HG03196 (cell line): ENCODE measurements at regions not wholly inside any gene's neighbourhood (a gene's known extent, or its start where the extent isn't known, plus 50 kb on each side); places are given as distances from the start of the nearest gene placed in this dataset.

Experiments used
- ATAC-seq: cut with Tn5 transposase; IDR thresholded peaks from one replicate; pipeline ENCODE4 v1.9.1; 2021; ENCODE audit not compliant: unreplicated experiment

DNA sequence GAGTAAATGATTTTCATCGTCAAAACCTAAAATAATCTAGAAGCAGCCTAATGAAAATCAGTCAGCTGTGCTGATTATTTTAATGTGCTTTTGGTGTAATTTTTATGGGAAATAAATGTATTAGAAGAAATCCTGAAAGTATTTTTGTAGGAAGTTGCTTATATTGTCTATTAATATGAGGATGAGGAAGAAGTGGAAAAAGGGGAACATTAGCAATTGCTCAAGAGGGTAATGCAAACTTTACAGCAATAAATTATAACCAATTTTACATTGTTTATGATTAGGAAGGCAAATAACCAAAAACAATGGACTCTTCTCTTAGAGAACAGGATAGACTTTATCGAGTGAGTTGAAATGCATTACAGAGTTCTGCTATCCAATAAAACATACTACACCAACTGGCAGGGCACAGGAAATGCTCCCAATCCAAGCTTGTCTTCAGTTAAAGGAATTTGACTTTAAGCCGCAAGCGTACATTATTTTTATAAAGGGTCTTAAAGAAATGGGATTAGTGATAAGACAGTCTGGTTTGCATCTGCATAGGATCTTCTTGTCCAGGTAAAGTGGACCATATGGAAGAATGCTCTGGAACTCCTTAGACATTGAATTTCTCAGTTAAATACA is 374.8 kb downstream of the PDGFC start:
- ATAC-seq = no peak

DNA sequence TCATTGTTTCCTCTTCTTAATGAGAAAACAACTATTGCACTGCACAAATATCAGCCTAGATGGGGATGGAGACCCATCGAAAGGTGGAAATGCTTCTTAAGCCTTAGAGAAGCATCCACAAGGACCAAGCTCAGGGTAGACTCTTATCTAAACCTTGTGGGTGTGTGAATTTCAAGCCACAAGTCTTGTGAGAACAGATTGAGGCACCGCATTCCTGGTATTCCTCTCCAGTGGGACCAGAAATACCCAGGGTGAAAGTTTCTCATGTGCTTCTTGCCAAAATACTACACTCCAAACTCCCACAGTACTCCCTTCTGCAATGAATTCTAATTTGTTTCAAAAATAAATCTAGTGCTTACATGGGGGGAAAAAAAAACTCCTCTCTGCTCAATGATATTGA is 375.6 kb downstream of the PDGFC start:
- no peak for ATAC-seq

DNA sequence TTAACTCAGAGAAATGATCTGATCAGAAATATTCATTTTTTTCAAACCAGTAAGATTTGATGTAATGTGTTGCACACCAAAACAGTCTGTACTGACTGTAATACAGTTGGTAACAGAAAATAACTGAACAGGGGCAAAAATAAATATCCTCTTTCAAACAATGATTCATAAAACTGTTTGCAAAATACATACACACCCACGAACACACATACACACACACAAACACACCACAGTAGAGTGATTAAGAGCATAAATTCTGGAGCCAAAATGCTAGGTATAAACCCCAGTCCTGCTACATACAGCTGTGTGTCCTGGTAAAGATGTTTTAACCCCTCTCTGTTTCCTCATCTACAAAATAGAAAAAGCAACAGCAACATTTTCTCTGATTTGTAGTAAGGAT is 376.6 kb downstream of the PDGFC start:
- ATAC-seq = no peak

DNA sequence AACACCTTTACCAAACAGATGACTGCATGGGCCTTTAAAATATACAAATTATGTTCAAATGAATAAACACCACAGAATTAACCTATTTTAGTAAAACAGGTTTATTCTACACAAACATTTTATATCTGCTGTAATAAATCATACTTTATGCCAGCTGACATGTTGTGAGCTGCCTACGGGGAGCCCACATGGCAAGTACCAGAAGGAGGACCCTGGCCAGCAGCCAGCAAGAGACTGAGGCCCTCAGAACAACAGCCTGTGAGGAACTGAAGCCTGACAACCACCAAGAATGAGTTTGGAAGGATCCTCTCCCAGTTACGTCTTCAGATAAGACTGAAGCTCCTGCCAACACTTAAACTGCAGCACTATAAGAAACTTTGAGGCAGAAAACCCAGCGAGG is 377.0 kb downstream of the PDGFC start:
- no peak for ATAC-seq

DNA sequence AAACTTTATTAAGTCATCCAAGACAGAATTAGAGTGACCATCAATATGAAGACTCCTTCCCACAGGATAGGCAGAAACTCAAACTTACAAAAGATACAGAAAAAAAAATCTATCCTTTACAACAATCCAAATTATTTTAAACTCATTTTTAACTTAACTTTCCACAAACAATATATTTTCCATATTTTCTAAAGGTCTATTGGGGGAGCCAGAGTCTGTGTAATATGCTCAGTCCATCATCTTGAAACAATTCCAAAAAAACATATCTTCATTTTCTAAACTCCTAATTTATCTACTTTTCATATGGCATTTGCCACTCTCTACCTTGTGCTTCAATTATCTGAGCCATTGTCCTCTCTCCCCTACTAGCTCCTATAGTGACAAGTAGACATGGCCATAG is 378.1 kb downstream of the PDGFC start:
- ATAC-seq = no peak

DNA sequence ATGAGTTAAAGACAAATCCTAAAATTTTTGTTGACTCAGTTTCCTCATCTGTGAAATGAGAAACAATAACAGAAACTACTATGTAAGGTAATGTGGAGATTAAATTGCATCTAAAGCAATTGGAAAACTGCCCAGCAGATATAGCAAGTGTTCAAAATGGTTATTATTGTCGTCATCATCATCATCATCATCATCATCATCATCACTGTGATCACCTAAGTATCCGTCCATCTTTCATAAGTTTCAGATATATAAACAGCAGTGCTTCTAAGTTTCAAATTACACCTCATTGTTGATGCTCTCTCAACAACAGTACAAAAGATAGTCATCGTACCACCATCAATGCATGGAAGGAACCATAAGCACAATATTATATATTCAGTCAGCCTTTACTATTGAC is 379.9 kb downstream of the PDGFC start:
- no peak for ATAC-seq

DNA sequence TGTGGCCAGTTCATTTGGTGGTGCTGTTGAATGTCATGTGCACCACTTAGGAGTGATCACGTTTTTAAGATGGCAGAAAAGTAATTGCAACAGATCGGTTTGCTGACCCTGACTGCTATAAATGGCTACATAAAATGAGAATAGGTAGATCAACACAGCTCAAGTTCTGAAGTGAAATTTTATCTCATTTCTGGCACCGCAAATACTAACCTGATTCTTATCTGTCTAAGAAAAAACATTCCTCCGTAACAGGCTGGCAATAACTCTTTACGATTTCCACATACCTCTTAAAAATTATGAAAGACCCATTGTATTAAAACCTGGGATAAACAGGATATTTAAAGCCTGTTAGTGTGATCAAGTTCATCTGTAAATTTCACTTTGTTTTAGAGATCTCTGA is 387.5 kb downstream of the PDGFC start:
- no peak for ATAC-seq

DNA sequence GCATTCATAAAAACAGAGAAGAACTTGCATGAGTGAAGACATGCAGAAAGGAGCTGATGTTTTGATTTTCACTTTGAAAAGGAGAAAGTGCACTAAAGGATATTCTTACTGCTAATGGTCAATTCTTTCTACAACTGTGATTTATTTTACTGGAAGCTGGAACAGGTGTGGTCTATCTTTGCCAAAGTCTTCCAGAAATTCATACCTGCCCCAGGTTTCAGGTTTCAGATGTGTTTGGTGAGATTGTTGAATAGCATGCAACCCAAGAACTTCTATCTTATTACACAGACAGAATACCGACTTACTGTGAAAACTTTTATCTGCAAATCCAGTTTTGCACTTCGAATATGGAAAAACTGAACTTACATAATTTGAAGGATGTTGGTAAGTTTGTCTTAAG is 388.3 kb downstream of the PDGFC start:
- ATAC-seq = no peak

DNA sequence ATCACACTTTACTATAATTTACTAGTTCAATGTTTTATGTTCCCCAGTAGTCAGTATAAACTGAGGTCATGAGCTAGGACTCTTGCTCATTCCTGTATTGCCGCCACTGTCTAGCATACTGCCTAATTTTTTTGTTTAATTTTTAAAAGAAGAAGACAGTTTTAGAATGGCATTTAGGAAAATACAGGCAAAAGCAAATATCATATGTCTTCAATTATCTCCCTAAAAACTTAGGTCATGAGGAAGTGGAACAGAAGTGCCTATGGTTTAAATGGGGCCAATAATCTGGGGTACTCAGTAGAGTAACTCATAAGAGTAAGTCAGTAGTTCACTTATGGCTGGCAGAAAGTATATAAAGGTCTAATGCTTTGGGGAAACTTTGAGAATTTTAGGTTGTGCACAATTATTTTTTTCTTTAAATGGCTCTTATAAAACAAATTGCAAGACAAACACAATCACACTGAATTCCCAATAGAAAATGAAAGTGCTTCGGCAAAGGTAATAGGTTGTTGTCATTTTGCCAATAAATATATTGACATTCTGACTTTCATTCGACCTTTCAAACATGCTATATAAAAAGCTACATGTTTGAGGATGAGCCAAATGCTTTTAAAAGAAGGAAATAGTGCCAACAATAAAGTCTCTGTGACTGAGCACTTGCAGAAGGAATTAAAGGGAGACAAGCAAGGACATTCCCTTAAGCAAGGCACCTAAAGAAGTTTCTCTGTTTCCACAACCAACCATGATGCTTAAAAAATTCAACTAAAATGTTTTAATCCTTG is 390.1 kb downstream of the PDGFC start:
- no peak for ATAC-seq

DNA sequence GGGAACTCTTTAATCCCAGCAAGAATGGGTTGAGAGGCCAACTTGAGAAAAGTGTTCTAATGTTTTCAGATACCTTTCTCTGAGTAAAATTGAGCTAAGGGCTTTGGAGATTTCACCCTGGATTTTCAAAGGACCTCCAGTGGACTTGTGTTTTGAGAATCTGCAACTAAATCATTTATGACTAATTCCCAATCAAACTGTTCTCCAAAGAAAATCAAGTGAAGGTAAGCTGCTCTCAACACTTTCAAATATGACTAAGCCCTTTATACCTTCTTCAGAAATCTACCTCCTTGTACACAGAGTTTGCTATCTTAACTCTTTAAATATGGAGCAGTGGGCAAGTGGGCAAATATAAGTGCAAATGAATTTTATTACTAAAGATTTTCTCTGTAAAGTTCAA is 392.9 kb downstream of the PDGFC start:
- no peak for ATAC-seq

DNA sequence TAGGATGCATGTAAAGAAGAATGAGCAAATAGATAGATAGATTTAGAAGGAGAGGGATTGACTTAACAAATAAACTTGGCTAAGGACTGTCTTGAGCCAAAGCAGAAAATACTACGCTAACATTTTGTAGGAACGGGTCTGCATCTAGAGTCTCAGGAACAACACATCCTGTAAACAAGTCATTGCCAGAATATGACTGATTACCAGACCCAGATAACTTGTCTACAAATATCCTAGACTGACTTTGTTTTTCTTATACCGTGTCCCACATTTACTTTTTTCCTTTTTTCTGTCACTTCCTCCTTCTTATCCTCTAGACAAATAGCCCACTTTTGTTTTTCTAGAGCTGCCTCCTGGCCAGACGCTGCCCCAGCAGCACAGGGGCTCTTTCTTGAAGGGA is 393.6 kb downstream of the PDGFC start:
- no peak for ATAC-seq

DNA sequence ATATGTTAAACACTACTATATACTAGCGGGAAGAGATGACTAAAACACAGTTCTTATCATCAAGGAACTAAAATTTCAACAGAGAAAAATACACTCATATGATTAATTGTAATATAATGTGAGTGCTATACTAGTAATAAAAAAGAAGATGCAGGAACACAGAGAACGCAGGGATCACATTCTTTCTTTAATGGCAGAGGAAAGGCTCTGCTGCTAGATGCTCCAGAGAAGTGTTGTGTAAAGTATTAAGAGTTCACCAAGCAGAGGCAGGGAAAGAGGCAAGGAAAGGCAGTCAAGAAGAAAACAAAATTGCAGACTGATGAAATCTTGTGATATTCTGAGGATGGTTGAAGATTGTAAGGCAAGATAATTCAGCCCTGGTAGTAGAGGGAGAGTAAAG is 394.7 kb downstream of the PDGFC start:
- ATAC-seq = no peak

DNA sequence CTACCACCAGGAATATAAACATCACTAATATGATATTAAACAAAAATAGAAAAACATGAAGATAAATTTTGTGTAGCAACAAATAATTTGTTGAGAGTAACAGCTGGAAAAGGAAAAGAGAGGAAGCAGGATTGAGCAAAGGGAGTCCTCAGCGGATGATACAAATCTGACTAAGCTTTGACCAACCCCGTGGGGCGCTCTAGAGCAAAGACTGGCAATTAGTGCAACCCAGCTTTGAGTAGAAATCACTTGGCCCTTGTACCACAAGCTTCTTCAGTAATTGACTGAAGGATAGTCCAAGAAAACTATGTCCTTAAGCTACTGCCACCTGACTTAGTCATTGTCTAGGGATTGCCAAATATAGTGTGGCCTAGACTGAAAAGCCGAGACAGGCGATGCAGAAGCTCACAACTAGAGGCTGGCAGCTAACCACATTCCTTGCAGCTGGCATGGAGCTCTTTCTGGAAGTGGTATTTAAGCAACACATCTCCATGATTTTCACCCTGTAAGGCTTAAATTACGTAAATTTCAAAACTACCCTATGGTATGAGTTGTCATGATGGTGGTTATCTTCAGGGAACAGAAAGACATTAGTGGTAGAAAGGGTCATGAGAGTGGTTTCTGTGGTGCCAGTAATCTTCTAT is 396.0 kb downstream of the PDGFC start:
- ATAC-seq = no peak

DNA sequence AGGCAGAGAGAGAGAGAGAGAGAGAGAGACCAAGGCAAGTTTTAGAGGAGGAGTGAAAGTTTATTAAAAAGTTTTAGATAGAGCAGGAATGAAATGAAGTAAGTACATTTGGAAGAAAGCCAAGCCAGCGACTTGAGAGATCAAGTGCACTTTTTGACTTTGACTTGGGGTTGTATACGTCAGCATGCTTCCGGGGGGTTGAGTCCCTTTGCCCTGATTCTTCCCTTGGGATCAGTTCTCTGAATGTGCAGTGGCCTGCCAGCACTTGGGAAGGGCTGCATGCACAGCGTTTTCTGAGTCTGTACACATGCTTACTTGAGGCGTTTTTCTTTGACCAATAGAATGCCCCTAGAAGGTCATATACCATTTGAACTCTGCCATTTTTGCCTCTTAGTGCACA is 400.5 kb downstream of the PDGFC start:
- ATAC-seq = no peak

DNA sequence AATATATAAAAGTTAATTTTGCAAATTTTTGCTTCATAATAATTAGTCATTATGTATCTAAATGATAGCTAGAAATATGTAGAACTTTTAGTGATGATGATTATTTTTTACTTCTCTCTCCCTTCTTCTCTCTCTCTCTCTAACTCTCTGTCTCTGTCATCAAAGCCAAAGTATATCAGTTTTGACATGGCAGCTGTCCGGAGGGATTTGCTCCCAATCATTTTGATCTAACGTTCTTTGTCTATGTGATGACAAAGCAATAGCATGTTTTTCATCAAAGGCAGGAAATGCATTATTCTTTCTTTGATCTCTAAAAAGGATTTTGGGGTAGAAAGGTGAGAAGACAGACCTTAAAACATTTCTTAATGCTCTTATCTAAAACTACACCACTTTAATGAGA is 402.1 kb downstream of the PDGFC start:
- no peak for ATAC-seq

DNA sequence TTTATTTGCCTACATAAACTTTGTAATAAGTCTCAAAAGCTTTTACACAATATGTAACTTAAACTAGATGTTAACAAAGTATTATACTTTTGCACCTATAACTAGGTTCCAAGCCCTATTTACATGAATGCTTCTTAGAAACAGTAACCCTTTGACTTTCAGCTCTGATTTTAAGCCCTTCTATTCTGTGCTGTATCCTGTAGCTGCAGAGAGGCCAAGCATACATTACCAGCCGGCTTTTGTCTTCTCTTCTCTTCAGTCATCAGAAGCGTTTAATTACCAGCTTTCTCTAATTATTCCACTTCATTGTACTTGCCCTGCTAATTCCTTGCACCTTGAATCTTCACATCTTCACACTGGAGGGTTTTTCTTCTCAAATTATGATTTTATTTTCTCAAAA is 403.1 kb downstream of the PDGFC start:
- no peak for ATAC-seq

DNA sequence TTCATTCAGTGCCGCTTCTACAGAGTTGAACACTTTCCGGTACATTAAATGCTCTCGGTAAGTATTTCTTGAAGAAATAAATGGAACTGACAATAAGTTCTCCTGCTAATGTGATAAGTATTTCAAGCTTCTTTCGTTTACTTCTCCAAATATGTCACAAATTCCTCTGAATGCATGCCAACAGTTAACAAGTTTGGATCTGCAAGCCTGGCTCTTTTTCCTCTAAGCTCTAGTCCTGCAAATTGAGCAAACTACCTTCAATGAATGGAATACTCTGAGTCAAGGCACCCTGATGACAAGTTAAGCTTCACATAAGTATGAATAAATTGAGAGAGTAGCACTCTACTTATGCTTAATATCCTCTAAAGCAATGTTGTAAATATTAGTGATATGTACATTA is 403.6 kb downstream of the PDGFC start:
- ATAC-seq = no peak

DNA sequence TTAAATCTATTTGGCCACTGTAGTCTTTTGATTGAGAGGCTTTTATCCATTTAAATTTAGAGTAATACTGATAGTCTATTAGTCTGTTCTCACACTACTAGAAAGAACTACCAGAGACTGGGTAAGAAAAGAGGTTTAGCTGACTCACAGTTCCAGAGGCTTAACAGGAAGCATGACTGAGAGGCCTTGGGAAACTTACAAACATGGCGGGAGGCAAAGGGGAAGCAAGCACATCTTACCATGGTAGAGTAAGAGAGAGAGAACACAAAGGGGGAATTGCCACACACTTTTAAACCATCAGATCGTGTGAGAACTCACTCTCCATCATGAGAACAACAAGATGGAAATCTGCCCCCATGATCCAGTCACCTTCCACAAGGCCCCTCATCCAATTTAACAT is 410.9 kb downstream of the PDGFC start:
- ATAC-seq = no peak

DNA sequence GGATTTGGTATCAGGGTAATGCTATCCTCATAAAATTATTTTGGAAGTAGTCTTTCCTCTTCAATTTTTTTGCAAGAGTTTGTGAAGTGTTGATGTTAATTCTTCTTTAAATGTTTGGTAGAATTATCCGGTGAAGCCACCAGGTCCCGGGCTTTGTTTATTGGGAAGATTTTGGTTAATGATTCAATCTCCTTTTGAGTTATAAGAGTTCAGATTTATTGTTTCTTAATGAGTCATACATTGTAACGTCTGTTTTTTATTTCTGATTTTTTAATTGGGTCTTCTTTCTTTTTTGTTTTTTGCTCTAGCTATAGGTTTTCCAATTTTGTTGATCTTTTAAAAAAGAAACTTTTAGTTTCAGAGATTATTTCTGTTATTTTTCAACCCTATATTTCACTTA is 412.3 kb downstream of the PDGFC start:
- ATAC-seq = no peak

DNA sequence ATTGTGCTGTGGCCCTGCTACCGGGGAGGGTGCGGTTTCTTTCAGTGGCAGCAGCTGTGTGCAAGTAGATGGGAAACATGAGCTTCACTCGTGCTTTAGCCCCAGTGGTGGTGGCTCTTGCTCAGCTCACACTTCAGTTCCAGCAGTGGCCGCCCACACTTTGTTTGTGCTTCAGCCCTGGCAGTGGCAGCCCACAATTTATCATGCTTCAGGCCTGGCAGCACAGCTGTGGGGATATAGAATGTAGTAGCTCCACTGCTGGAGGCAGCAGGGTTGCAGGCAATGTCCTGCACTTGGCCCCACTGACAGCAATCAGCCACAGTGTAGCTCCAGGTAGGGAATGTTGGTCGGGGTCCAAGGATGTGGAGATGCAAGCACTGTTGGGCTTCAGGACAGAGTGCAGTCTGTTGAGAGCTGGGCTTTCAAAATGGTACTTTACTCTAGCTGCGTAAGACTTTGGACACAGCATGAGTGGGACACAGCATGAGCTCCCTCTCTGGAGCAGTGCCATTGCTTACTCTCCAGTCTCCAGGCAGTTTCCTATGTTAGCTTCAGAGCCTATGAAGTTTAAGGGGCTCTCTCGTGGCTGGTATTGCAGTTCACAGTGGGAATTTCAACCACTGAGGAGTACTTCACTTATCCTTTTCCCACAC is 413.1 kb downstream of the PDGFC start:
- ATAC-seq = no peak

DNA sequence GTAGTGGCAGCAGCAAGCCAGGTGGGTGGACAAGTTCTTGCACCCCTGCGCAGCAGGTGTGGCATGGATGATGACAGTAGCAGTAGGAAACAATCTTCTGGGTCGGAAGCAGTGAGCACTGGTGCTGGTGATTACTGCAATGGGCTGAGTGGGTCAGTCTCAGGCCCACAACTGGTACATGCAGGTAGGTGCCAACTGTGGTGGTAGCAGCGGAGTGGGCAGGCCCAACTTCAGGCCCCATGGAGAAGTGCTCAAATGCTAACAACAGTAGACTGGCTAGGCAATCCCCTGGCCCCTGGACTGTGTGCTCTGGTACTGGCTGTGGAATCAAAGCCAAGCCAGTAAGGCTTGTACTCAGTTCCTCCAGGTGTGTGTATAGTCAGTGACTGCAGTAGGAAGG is 413.7 kb downstream of the PDGFC start:
- no peak for ATAC-seq

DNA sequence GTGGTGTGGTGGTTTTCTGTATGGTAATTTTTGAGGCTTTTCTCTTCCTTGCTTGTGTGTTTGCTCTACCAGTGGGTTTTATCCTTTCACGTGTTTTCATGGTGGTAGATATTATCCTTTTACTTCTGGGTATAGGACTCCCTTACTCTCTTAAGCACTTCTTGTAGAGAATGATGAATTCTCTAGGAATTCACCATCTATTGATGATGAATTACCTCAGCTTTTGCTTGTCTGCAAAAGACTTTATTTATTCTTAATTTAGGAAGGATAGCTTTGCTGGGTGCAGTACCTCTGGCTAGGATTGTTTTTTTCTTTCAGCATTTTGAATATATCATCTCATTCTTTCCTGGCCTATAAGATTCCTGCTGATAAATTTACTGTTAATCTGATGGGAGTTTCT is 415.3 kb downstream of the PDGFC start:
- no peak for ATAC-seq
